HG02798 (cell line): ENCODE measurements at regions not wholly inside any gene's neighbourhood (a gene's known extent, or its start where the extent isn't known, plus 50 kb on each side); places are given as distances from the start of the nearest gene placed in this dataset.
A peak's percentile ranks its signal among the peaks of the same experiment; 100 is the strongest.

Experiments
- ATAC-seq: cut with Tn5 transposase; IDR thresholded peaks from one replicate; pipeline ENCODE4 v1.9.1; 2021; ENCODE audit warnings: mild to moderate bottlenecking; ENCODE audit not compliant: unreplicated experiment, poor library complexity

DNA sequence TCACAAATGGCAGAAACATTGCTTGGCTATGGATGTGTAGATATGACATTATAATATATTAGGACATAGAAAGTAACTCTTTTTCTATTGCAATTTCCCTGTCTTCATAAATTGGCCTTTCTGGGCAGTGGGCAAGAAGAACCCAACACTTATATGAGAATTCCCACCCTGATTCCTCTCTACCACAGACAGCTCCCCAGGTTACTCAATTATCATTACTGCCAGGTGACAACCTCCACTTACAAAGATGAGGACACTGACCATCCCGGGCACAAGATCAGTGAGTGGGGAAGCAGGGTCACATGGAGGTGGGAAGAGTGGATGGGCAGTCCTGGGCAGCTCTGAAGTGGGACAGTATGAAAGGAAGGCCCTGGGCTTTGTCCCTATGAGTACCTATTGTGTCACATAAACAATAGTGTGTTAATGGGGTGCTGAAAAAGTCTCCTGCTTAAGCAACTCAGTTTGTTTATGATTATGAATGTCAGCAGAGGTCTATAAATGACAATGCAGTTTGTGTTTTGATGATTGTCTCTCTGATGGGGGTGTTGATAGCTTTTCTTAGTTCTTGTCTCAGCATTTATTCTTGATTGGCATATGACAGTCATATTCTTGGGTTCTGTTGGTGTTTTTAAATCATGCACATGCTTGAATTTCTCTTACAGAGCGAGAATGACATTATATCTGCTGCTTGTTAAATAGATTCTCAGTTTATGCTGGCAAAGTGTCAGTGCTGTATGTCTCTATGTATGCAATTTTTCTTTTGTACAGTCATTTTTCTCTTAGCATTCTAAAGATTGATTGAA, 99.9 kb downstream of the SLIT2 start:
- no peak for ATAC-seq

DNA sequence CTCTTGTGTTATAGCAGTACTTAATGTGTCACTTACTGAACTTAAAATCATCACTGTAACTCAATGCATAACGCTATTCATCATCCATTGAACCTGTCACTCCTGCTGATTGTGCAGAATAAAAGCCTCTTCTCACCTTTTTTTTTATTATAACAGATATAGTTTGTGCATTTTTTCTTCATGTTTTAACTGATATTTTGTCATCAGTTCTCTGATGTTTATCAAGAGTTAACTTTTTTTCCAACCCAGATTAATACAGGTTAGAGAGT, 100.4 kb downstream of the SLIT2 start:
- no peak for ATAC-seq

DNA sequence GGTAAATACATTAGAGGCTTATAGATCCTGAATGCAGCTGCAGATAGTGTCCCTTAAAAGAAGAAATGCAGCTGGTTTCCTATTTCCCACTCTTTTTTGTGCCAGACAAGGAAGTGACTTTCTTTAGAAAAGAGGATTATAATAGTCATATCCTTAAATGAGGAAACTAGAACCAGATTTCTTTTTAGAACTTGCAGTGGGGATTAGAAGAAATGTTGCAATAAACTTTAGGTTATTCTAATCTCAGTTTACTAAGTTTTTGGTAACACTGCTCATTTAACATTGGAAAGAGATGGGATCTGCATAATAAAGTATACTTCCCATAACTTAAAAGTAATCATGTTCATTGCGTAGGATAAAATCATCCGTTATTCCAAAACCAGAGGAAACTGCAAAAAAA, 101.9 kb downstream of the SLIT2 start:
- ATAC-seq, result no peak

DNA sequence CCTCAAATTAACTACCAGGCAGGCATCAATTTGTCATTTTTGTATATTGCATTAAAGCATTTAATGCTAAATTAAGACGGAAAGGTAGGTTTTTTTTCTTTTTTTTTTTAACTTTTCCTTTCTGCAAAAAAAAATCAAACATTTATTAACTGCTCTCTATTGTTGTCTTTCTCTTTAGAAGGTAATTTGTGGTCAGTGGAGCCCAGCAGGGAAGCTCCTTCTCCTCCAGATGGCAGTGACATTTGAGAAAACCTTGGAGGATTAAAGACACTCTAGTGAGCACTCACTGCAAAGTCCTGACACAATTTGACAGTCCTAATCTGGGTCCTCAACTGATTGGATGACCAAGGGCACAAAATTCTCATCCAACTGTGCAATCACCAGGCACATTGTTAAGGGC, 102.4 kb downstream of the SLIT2 start:
- ATAC-seq, result no peak

DNA sequence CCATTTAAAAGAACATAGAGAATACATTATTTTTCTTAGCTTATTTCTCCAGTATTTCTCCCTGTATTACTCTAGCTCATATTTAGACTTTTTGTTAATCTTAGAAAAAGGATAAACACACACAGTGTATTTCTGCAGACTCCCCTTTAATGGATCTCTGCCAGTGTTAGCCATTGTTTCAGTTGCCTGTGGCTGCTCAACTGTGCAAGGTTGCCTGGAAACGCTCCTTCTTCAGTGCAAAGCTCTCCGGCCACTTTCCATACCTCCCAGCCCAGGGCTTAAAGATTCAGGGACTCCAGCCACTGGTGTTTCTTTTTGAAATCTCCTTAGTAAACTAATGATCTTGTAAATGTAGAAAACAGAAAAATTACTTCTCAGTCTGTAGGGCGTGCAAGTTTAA, 104.9 kb downstream of the SLIT2 start:
- ATAC-seq, result no peak

DNA sequence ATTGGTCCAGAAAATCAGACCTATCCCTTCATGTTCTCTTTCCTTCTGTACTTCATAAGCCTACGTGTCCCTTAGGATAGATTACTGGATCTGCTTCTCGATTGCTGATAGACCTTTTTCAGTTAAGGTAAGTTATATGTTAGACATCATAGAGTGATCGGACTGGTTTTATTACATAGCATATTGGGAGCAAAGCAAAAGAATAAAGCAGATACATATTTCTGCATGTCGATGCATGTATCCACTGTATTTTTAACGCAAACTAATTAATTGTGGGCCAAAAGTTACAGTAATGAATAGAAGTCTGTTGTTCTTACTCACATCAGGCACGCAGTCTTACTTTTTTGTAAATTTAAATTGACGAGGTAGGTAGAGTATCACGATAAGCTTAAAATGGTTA, 106.4 kb downstream of the SLIT2 start:
- ATAC-seq, result no peak

DNA sequence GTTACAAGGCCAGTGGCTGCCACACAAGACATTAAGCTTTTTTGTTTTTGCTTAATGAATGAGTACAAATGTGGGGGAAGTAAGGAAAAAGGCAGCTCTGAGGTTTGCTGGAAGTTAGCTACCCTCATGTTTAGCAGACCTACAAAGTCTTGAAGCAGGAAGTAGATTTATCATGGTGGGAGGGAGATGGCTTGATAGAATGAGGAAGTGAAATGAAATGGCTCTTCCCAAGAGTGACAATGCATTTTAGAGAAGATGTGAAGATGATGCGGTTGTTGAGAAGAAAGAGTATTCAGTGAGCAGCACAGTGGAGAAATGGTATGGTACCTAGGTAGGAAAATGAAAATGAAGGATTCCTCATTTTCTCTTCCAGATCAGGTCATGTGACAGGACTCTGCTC, 108.0 kb downstream of the SLIT2 start:
- ATAC-seq, result peak; percentile 55

DNA sequence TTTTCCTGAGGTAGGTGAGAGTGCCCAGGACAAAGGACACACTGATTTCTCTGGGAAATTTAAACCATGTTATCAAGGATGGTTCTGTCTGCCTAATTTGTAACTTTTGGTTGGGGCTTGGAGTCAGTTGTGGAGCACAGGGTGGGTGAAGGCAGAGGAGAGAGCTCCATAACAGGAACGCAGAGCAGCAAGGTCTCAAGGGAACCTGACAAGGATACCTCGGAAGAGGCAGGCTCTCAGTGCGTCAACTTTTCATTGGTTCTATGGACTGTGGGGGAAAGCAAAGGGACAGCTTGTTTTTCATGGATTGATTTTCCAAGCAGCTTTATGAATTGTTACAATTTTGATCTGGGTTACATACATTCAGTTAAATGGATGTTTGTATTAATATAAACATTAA, 110.4 kb downstream of the SLIT2 start:
- no peak for ATAC-seq

DNA sequence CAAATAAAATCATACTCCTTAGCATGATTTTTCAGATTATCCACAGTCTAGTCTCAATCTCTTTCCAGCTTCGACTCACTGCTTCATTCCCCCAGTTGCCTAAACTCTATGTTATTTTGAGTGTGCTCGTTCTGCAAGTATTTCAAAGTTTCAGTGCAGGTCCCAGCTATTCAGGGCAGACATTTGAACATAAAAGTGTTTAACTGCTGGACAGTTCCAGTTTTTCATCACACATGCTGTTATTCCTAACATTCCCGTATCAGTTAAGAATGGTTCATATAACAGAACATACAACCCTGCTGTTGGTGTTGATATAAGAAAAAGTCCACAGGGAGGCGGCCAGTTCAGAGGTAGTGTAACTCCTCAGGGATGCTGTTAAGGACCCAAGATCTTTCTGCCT, 113.3 kb downstream of the SLIT2 start:
- ATAC-seq, result no peak

DNA sequence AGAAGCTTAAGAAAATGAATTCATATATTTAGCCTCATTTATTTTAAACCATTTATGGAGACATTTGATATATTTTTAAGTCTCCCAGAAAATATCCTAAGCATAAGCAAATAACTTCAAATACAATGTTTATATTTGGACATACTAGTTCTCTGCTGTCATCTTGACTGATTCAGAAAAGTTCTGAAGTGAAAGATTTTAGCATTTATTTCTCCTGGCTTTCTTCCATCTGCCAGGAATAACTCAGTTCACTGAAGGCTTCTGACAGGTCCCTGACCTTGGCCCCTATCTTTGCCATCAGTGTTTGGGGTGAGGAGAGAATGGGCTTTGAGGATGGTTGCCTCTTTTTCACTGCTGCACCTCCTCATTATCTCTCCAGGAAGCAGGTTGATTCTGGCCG, 115.7 kb downstream of the SLIT2 start:
- ATAC-seq, result no peak

DNA sequence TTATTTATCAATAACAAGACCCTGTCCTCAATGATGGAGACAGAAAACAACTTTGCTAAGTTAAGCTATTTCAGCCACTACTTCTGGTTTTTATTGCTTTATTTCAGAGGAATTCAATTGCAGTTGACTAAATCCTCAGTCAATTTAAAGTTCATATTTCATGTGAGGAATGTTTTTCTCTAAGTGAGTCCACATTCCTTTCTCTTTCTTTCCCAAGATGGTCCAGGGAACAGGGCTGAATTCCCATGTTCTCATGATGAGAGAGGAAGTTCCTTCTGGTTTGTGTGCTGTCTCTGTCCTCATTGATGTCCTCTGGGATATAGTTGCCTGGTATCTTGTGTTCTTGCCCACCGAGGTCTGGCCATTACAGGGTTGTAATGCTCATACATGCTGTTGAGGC, 117.2 kb downstream of the SLIT2 start:
- no peak for ATAC-seq

DNA sequence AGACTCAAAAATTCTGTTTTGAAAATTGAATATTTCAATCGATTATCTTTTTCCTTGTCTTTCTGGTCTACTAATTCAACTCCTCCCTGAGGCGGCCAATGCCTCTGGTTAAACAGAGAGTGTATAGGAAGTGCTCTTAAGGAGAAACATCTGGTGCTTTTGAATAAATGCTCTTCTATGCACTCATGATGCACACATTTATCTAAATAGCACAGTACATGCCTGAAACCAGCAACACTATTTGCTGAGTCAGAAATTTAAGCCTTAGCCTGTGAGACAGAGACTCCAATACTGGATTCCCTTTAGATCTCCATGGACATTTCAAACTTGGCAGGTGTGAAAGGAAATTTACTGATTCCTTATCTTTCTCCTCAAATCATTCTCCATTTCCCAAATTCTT, 118.6 kb downstream of the SLIT2 start:
- no peak for ATAC-seq

DNA sequence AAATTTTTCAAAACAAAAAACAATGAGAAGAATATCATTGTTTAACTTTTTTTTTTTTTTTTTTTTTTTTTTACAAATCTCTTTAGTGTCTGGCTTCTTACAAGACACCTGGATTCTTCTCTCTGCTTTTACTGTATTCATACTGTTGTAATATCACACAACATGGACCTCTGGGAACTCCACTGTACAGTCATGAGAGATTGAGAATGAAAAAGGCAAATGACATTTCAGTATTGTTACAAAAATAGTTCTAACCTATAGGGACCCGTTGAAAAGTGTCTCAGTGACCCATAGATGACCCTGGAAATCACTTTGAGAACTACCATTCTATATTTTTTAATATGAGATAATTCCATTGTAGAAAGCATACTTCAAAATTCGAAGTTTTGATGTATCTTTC, 124.4 kb downstream of the SLIT2 start:
- peak; percentile 48 for ATAC-seq

DNA sequence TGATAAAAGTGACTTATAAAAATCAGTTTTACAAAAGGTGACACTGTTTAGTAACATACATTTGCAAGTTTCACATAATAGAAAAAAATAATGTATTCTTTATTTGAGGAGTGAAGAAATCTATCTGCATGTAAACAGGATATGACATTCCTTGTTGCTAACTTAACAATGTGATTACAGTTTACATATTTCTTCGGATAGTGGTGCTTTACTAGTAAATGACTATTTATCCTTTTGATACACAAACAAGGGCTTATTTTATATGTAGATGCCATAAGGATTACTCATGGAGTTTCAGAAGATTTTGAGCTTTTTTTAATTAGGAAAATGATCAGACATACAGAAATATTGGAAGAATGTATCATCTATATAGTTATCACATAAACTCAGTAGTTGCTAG, 126.5 kb downstream of the SLIT2 start:
- ATAC-seq, result no peak

DNA sequence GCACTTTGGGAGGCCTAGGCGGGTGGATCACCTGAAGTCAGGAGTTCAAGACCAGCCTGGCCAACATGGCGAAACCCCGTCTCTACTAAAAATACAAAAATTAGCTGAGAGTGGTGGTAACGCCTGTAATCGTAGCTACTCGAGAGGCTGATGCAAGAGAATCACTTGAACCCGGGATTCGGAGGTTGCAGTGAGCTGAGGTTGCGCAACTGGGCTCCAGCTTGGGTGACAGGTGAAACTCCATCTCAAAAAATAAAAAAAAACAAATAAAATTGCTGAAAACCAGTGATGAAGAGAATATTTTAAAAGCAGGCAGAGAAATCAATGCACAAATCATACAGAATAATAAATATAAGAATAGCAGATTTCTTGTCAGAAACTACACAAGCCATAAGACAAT, 129.3 kb downstream of the SLIT2 start:
- ATAC-seq, result no peak

DNA sequence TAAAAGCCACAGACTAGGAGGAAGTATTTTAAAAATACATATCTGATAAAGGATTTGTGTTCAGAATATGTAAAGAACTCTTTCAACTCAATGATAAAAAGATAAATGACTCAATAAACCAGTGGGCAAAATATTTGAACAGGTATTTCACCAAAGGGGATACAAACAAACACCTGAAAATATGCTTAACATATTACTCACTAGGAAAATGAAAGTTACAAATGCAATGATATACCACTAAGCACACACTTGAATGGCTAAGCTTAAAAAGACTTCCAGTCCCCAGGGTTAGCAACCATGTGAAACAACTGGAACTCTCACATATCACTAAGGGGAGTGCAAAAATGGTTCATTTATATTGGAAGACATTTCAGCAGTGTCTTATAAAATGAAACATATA, 131.6 kb downstream of the SLIT2 start:
- no peak for ATAC-seq

DNA sequence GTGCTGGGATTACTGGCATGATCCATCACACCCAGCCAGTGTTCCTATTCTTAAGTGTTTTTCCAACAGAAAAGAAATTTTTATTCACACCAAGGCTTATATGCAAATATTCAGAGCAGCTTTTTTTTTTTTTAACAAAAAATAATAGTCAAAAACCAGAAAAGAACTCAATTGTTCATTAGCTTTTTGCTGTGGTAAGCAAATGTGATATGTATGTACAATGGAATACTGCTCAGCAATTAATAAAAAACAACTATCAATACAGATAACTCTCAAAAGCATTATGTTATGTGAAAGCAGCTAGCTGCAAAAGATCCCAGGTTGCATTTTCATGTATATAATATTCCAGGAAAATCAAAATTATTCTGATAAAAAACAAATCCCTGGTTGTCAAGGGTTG, 132.3 kb downstream of the SLIT2 start:
- ATAC-seq, result no peak

DNA sequence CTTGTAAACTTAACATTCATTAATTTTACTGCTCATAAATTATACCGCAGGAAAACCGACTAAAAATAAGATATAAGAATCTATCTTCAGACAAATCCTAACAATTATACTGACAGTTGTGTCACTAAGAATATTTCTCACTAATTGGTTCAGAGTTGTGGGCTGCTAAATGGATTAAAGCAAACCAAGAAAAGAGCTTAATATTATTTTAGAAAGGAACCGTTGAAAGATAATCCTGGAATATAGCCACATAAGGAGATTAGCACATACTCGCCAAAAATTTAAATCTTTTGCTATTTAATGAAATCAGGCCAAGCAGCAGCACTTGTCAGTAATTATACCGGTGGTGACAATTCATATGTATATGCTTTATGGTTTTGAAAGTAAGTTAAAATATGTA, 132.8 kb downstream of the SLIT2 start:
- no peak for ATAC-seq

DNA sequence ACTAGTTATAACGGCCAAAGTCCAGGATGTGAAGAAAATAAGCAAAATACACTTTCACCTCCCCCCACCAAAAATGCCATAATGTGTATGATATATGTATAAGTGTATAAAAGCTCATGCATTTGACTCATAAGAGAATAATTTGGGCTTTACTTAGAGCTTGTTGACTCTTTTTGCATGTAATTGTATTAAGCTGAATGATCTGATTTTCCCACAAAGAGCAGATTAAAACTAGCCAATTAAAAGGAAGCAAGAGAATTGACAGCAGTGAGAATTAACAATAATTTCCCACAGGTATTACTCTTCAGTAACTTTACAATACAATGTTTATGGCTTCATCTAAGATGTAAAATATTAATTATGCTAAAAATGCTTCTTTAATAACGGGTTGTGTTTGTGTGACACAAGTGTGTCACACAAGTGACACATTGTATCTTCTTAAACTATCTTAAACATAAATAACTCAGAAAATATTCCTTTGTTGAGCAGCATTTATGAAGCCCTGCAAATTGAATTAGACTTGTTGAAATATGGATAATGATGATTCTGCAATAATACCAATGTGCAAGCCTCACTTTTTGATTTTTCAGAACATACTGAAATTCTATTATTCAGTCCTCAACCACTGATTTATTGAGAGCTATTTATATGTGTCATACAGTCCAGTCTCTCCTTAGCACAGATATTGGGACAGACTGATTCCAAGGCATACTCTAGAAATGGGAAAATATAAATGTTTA, 134.5 kb downstream of the SLIT2 start:
- ATAC-seq, result no peak

DNA sequence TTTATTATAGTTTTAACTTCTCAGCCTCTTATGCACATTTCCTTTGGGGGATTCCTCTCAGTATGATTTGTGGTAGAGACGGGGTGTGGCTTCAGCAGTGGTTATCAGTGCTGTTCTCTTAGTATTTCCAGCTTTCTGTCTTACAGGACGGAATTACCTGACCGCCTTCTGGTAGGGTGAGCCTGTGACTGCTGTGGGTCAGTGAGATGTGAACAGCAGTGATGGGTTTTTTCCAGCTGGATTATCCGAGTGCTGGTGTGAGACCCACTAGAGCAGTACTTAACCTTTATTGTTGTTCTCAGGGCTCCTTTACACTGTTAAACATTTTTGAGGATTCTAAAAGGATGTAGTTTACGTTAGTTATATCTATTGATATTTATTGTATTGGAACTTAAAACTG, 135.2 kb downstream of the SLIT2 start:
- no peak for ATAC-seq

DNA sequence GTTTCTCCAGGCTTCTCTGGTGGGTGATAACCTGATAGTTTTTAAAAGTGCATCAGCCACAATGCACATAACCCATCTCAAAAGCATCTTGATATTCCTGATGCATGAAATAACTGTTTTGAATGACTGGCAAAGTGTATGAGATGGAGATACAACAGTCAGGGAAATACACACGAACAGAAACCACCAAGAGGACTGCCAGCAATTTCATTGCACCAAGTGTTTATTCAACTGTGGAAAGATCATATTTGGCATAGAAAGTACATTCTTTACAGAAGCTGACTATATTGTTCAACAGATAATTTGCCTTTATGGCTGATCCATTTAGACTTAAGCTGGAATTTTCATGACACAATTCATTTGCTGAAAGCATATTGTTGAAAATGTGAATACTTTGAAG, 139.5 kb downstream of the SLIT2 start:
- no peak for ATAC-seq

DNA sequence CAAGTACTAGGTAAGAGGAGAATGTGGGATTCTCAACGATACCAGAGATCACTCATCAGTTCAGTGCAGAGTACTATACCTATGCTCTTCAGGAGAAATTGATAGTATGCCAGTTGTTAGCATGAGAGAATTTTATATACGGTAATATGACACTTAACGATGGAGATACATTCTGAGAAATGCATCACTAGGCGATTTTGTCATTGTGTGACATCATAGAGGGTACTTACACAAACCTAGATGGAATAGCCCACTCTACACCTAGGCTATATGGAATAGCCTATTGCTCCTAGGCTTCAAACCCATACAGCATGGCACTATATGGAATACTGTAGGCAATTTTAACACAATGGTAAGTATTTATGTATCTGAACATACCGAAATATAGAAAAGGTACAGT, 140.2 kb downstream of the SLIT2 start:
- no peak for ATAC-seq
